GM23248 (cell line): ENCODE measurements at regions not wholly inside any gene's neighbourhood (a gene's known extent, or its start where the extent isn't known, plus 50 kb on each side); places are given as distances from the start of the nearest gene placed in this dataset.

ENCODE experiments used
- EZH2 ChIP-seq: fragments of 200-600 bp; sonication (generic); IDR thresholded peaks from 2 replicates; pipeline ENCODE4 v1.6.1; 2018; ENCODE audit warnings: antibody characterized with exemption, mild to moderate bottlenecking; ENCODE audit not compliant: insufficient read depth, poor library complexity, severe bottlenecking
- EZH2phosphoT487 ChIP-seq: fragments of 200-600 bp; sonication (generic); IDR thresholded peaks from 2 replicates; pipeline ENCODE4 v1.6.1; 2018; ENCODE audit warnings: antibody characterized with exemption, moderate library complexity, mild to moderate bottlenecking, low read depth; ENCODE audit not compliant: insufficient read depth

DNA sequence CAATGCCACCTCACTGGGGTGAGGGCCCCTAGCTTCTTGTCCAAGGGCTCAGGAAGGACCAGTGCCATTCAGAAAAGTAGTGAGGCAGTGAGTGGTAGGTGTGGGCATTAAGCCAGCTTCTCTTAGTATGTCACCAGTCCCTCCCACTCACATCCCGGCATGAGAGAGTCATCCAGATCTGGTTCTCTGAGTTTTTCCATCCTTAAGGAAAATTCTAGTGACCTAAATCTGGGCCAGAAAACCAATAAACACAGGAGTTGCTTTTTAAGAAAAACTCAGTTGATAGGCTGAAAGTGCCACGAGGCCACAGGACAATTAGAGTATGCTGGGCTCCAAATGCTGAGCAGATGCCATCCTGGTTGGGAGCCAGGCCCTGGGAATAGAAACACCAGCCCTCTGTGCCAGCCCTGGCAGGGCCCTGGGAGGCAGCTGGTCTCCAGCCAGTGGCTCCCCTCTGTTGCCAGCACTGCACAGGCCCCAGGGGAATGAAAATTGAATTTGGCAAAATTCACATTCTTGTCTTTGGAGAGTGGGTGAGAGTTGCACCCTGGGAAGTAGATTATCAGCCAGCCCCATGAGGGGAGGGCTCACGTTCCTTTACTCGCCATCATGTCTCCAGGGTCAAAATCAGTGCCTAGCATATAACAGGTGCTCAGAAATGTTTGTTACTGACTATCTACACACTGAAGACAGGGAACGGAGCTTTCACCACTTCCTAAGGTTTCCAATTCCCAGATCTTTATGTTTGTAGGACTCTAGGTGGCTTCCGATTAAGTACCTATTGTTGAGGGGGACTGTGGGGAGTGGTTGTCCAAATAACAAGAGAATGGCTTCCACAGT lies 52.8 kb downstream of the FAM43A start:
- TF ChIP-seq EZH2phosphoT487: no peak
- no peak for TF ChIP-seq EZH2
